H1 (cell line): ENCODE measurements at regions not wholly inside any gene's neighbourhood (a gene's known extent, or its start where the extent isn't known, plus 50 kb on each side); places are given as distances from the start of the nearest gene placed in this dataset.

ENCODE experiments used
- CTCF ChIA-PET: fragments of 300-600 bp; sonication (Branson Sonifier 250); formaldehyde crosslinking; loops from one replicate; lab custom pipeline; 2021; ENCODE audit not compliant: partially characterized antibody; lab: Charles Lee
- POLR2A ChIA-PET: fragments of 300-600 bp; sonication (Branson Sonifier 250); formaldehyde crosslinking; loops from one replicate; lab custom pipeline; 2021; ENCODE audit warnings: inconsistent platforms; ENCODE audit not compliant: partially characterized antibody; lab: Charles Lee
- DNase-seq, 2 experiments: peaks; one replicate each; pipeline versions ENCODE4 v3.0.0 to v3.0.0-alpha.2; 2010 to 2022; ENCODE audit warnings: low spot score in 2 of 2, low read depth in 1 of 2, mixed read lengths in 1 of 2
- FAIRE-seq: peaks from 2 replicates; lab custom pipeline; 2011; peaks lifted over from hg19 to GRCh38; lab: Jason Lieb, UNC
- H2AFZ ChIP-seq: 2 replicates; pipeline ENCODE4 v1.8.1; 2012; ENCODE audit warnings: low read length, inconsistent platforms
- H2AK5ac ChIP-seq: 2 replicates; pipeline ENCODE4 v1.6.1; 2013; ENCODE audit warnings: low read depth, low read length
- H2BK120ac ChIP-seq: replicated peaks from 2 replicates; pipeline ENCODE3; 2013; ENCODE audit warnings: low read depth, low read length, inconsistent platforms
- H2BK12ac ChIP-seq: 2 replicates; pipeline ENCODE4 v1.6.1; 2013; ENCODE audit warnings: low read depth, low read length
- H2BK15ac ChIP-seq: 2 replicates; pipeline ENCODE4 v1.6.1; 2013; ENCODE audit warnings: low read length
- H2BK20ac ChIP-seq: 2 replicates; pipeline ENCODE4 v1.6.1; 2013; ENCODE audit warnings: low read length
- H2BK5ac ChIP-seq: 2 replicates; pipeline ENCODE4 v1.6.1; 2013; ENCODE audit warnings: low read depth, low read length
- H3K14ac ChIP-seq: 2 replicates; pipeline ENCODE4 v1.6.1; 2013; ENCODE audit warnings: inconsistent platforms; ENCODE audit not compliant: insufficient read length
- H3K18ac ChIP-seq: 2 replicates; pipeline ENCODE4 v1.6.1; 2013; ENCODE audit warnings: low read length; ENCODE audit errors: extremely low read depth
- H3K23ac ChIP-seq: 2 replicates; pipeline ENCODE4 v1.6.1; 2013; ENCODE audit warnings: inconsistent platforms; ENCODE audit not compliant: insufficient read length
- H3K23me2 ChIP-seq: 2 replicates; pipeline ENCODE4 v1.6.1; 2013; ENCODE audit warnings: low read depth, low read length
- H3K27ac ChIP-seq: 2 replicates; pipeline ENCODE4 v1.6.1; 2011; ENCODE audit warnings: low read depth, low read length, inconsistent platforms
- H3K27me3 ChIP-seq, 4 experiments: replicated peaks in 1 of 4; 1 replicate in 1 of 4; 2 replicates in 3 of 4; pipeline versions ENCODE4 v1.6.1 to v1.8.1; 2011 to 2013; ENCODE audit warnings: low read length in 3 of 4, mild to moderate bottlenecking in 3 of 4, inconsistent platforms in 2 of 4, mixed read lengths in 2 of 4, moderate library complexity in 1 of 4; ENCODE audit not compliant: control insufficient read depth in 3 of 4, insufficient read depth in 3 of 4; ENCODE audit errors: extremely low read depth in 1 of 4
- H3K36me3 ChIP-seq, 4 experiments: 2 replicates each; pipeline versions ENCODE4 v1.6.1 to v1.8.1; 2011 to 2013; ENCODE audit warnings: mild to moderate bottlenecking in 4 of 4, low read length in 3 of 4, moderate library complexity in 2 of 4, control low read depth in 1 of 4, inconsistent platforms in 1 of 4; ENCODE audit not compliant: insufficient read depth in 4 of 4, control insufficient read depth in 2 of 4
- H3K4ac ChIP-seq: replicated peaks from 2 replicates; pipeline ENCODE3; 2013; ENCODE audit warnings: low read length, low read depth, mixed read lengths, inconsistent platforms; ENCODE audit not compliant: insufficient read length
- H3K4me1 ChIP-seq, 4 experiments: replicated peaks in 1 of 4; 1 replicate in 1 of 4; 2 replicates in 3 of 4; pipeline versions ENCODE4 v1.6.1 to v1.8.1; 2011 to 2013; ENCODE audit warnings: low read length in 3 of 4, inconsistent platforms in 2 of 4, mixed read lengths in 1 of 4; ENCODE audit not compliant: insufficient read depth in 4 of 4, control insufficient read depth in 3 of 4
- H3K4me2 ChIP-seq, 2 experiments: 2 replicates each; pipeline versions ENCODE4 v1.6.1 to v1.8.1; 2011 to 2013; ENCODE audit warnings: low read depth in 2 of 2, low read length in 2 of 2, control low read depth in 1 of 2, inconsistent platforms in 1 of 2, mild to moderate bottlenecking in 1 of 2; ENCODE audit not compliant: insufficient read depth in 1 of 2
- H3K4me3 ChIP-seq, 4 experiments: fragments of 200-600, 300-600 bp in 1 of 4; sonication (generic), shearing (Covaris generic), sonication (Bioruptor Twin) in 1 of 4; 2 replicates each; pipeline versions ENCODE4 v1.5.1 to v1.8.1; 2011 to 2016; ENCODE audit warnings: low read length in 4 of 4, low read depth in 3 of 4, control low read depth in 2 of 4, inconsistent platforms in 2 of 4, mild to moderate bottlenecking in 2 of 4, mixed read lengths in 1 of 4, moderate library complexity in 1 of 4; ENCODE audit not compliant: insufficient read depth in 2 of 4; ENCODE audit errors: extremely low read depth in 1 of 4
- H3K56ac ChIP-seq: replicated peaks from 2 replicates; pipeline ENCODE3; 2013; ENCODE audit warnings: low read depth, mild to moderate bottlenecking, mixed read lengths, low read length, inconsistent platforms; ENCODE audit not compliant: insufficient read length
- H3K79me1 ChIP-seq: 2 replicates; pipeline ENCODE4 v1.6.1; 2013; ENCODE audit warnings: low read depth, low read length, control low read depth
- H3K79me2 ChIP-seq, 2 experiments: 2 replicates each; pipeline versions ENCODE4 v1.6.1 to v1.8.1; 2012 to 2013; ENCODE audit warnings: low read length in 2 of 2, mild to moderate bottlenecking in 2 of 2, inconsistent platforms in 1 of 2; ENCODE audit not compliant: insufficient read depth in 2 of 2, control insufficient read depth in 1 of 2
- H3K9ac ChIP-seq, 4 experiments: replicated peaks in 1 of 4; 1 replicate in 1 of 4; 2 replicates in 3 of 4; pipeline versions ENCODE4 v1.6.1 to v1.8.1; 2011 to 2013; ENCODE audit warnings: low read depth in 3 of 4, low read length in 3 of 4, control low read depth in 2 of 4, mild to moderate bottlenecking in 2 of 4, moderate library complexity in 2 of 4, inconsistent platforms in 1 of 4; ENCODE audit errors: extremely low read depth in 1 of 4
- H3K9me3 ChIP-seq, 2 experiments: 2 replicates each; pipeline versions ENCODE4 v1.6.1 to v1.8.1; 2012 to 2013; ENCODE audit warnings: mild to moderate bottlenecking in 2 of 2, moderate library complexity in 2 of 2, control low read depth in 1 of 2, inconsistent platforms in 1 of 2, low read depth in 1 of 2, low read length in 1 of 2, mixed read lengths in 1 of 2; ENCODE audit not compliant: insufficient read depth in 2 of 2
- H4K20me1 ChIP-seq, 2 experiments: replicated peaks in 1 of 2; 2 replicates each; pipeline versions ENCODE3 to v1.8.1; 2011 to 2013; ENCODE audit warnings: inconsistent platforms in 2 of 2, low read length in 2 of 2, mild to moderate bottlenecking in 1 of 2; ENCODE audit not compliant: insufficient read depth in 2 of 2, control insufficient read depth in 1 of 2
- H4K5ac ChIP-seq: 2 replicates; pipeline ENCODE4 v1.6.1; 2013; ENCODE audit warnings: low read length, low read depth, mixed read lengths, inconsistent platforms; ENCODE audit not compliant: insufficient read length
- H4K8ac ChIP-seq: 2 replicates; pipeline ENCODE4 v1.8.0; 2013; ENCODE audit warnings: mild to moderate bottlenecking, moderate library complexity, low read length, inconsistent platforms; ENCODE audit not compliant: insufficient read depth; ENCODE audit errors: extremely low read depth
- H4K91ac ChIP-seq: replicated peaks from 2 replicates; pipeline ENCODE3; 2013; ENCODE audit warnings: low read length, mixed read lengths, inconsistent platforms; ENCODE audit not compliant: insufficient read length
- CHD2 ChIP-seq: IDR thresholded peaks from 2 replicates; pipeline ENCODE4 v1.6.1; 2012; ENCODE audit warnings: low read length, improper control_type of control experiment
- CTBP2 ChIP-seq: IDR thresholded peaks from 2 replicates; pipeline ENCODE4 v1.7.0; 2011; ENCODE audit warnings: borderline replicate concordance, mild to moderate bottlenecking, moderate library complexity, mixed read lengths, low read length; ENCODE audit not compliant: insufficient read depth, insufficient read length
- EP300 ChIP-seq, 2 experiments: IDR thresholded peaks; 1 replicate in 1 of 2; 2 replicates in 1 of 2; pipeline ENCODE4 v1.6.1; 2011 to 2012; ENCODE audit warnings: low read depth in 2 of 2, low read length in 2 of 2, mild to moderate bottlenecking in 2 of 2, borderline replicate concordance in 1 of 2, inconsistent platforms in 1 of 2, moderate library complexity in 1 of 2
- JUND ChIP-seq: IDR thresholded peaks from 2 replicates; pipeline ENCODE4 v1.6.1; 2011; ENCODE audit warnings: mild to moderate bottlenecking, improper control_type of control experiment, low read length
- KDM5A ChIP-seq: fragments of 200-600 bp; IDR thresholded peaks from 2 replicates; pipeline ENCODE4 v1.7.1; 2012; ENCODE audit warnings: mild to moderate bottlenecking, low read length, inconsistent platforms, mixed read lengths
- MAFK ChIP-seq: IDR thresholded peaks from 2 replicates; pipeline ENCODE4 v1.6.1; 2012; ENCODE audit warnings: low read depth, mild to moderate bottlenecking, improper control_type of control experiment, low read length
- RAD21 ChIP-seq, 2 experiments: IDR thresholded peaks in 1 of 2; conservative IDR thresholded peaks in 1 of 2; 2 replicates each; pipeline ENCODE4 v1.6.1; 2011; ENCODE audit warnings: low read depth in 2 of 2, low read length in 2 of 2, improper control_type of control experiment in 1 of 2, inconsistent platforms in 1 of 2, mild to moderate bottlenecking in 1 of 2, moderate library complexity in 1 of 2
- SIX5 ChIP-seq: IDR thresholded peaks from 2 replicates; pipeline ENCODE4 v1.6.1; 2011; ENCODE audit warnings: mild to moderate bottlenecking, low read depth, low read length
- TCF12 ChIP-seq: IDR thresholded peaks from 2 replicates; pipeline ENCODE4 v1.6.1; 2011; ENCODE audit warnings: low read depth, mild to moderate bottlenecking, low read length
- WGBS, 2 experiments: shearing (Covaris generic) in 1 of 2; methylation state at CpG; one replicate each; pipeline versions ENCODE4 v1.1.6 to v1.1.7; 2013 to 2015; ENCODE audit warnings: low lambda C conversion rate in 2 of 2, mixed read lengths in 2 of 2, inconsistent platforms in 1 of 2, low coverage in 1 of 2, missing lambda C conversion rate in 1 of 2; ENCODE audit not compliant: insufficient replicate concordance in 2 of 2, insufficient coverage in 1 of 2, insufficient read length in 1 of 2; ENCODE audit errors: extremely low coverage in 1 of 2, missing lambda C conversion rate in 1 of 2; 5-methylcytosine and 5-hydroxymethylcytosine counted together
- TF ChIP-seq, protein P1 (sequence below): IDR thresholded peaks from 2 replicates; pipeline ENCODE4 v1.6.1; 2012; ENCODE audit warnings: inconsistent platforms
- TF ChIP-seq, protein P2 (sequence below): IDR thresholded peaks from 2 replicates; pipeline ENCODE4 v1.6.1; 2012; ENCODE audit warnings: inconsistent platforms

DNA sequence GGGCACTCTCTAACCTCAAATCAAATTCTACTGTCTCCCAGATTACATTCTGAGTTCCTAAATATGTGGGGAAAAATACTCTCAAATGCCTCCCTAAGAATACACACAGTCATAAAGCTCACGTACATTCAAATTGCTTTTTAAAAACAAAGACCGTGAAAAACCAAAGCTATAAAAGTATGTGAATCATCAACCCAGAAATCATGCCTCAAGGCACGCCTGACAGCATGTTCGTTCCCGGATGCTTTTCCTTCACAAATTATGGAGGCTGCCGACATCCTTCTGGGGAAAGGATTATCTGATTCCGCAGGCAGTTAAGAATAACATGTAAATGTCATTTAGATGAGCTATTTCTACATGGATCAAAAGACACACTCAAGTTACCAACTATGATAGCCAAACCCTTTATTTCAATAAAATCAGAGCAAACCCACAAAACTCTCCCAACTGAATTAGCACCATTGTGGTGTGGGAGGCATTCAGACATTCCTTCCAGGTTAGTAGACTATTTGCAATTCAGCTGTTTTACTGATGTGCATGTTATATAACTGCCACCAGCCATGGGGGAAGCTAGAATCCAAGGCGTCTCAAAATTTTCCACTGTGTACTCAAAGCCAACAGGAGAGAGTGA is 398.2 kb upstream of the TRIB2 start:
- no peak overlapping the region for H2BK120ac ChIP-seq
- no peak overlapping the region for H3K14ac ChIP-seq
- H3K79me2 ChIP-seq, result no peaks in the 10 kb centered on the region
- H3K4me2 ChIP-seq, result no peak overlapping the region
- no peaks in the 10 kb centered on the region for H3K27me3 ChIP-seq
- H3K18ac ChIP-seq, result no peak overlapping the region
- WGBS, 2 experiments, result 93% methylated on average over 8 of the region's 8 CpGs; no CpG with 5 or more reads in 1 of the 2 experiments
- no peak for TF ChIP-seq JUND
- TF ChIP-seq TCF12, result no peak
- TF ChIP-seq KDM5A, result no peak
- TF ChIP-seq, protein P1, sequence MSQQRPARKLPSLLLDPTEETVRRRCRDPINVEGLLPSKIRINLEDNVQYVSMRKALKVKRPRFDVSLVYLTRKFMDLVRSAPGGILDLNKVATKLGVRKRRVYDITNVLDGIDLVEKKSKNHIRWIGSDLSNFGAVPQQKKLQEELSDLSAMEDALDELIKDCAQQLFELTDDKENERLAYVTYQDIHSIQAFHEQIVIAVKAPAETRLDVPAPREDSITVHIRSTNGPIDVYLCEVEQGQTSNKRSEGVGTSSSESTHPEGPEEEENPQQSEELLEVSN, result no peak
- no peak for TF ChIP-seq RAD21 (IDR thresholded peaks at IDR 0.05 in 1 of 2, conservative IDR thresholded peaks at IDR 0.05 in 1 of 2; ENCODE audit: low read depth in 2 of 2, low read length in 2 of 2)
- no peak for TF ChIP-seq EP300 (IDR thresholded peaks at IDR 0.05; ENCODE audit: borderline replicate concordance in 1 of 2, low read depth in 2 of 2, low read length in 2 of 2)
- no peak for TF ChIP-seq CHD2
- TF ChIP-seq SIX5, result no peak
- TF ChIP-seq CTBP2, result no peak
- TF ChIP-seq, protein P2, sequence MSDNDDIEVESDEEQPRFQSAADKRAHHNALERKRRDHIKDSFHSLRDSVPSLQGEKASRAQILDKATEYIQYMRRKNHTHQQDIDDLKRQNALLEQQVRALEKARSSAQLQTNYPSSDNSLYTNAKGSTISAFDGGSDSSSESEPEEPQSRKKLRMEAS, result no peak
- no peak for TF ChIP-seq MAFK
- no peak overlapping the region for H3K56ac ChIP-seq
- H4K8ac ChIP-seq, result no peak overlapping the region
- no peak overlapping the region for H3K27ac ChIP-seq
- CTCF ChIA-PET, result interaction anchor here (1.3 to 1.5 kb wide), 3 partner anchors 8 to 398 kb away, joined by 3 to 7 read pairs (median 4); partner anchors contain the start of gene TRIB2
- DNase-seq (no peak), FAIRE-seq (no peak)
- H4K91ac ChIP-seq, result no peak overlapping the region
- H3K9ac ChIP-seq, result no peak overlapping the region
- no peak overlapping the region for H2AFZ ChIP-seq
- H3K4me1 ChIP-seq, result peaks cover 1 to 10% (median 4%) of the 10 kb centered on the region in 4 experiments; a peak in 4 of 7 replicates
- no peaks in the 10 kb centered on the region for H4K20me1 ChIP-seq
- H3K23me2 ChIP-seq, result no peaks in the 10 kb centered on the region
- no peak overlapping the region for H2BK5ac ChIP-seq
- H3K4ac ChIP-seq, result no peak overlapping the region
- no peaks in the 10 kb centered on the region for H3K36me3 ChIP-seq
- no peak overlapping the region for H4K5ac ChIP-seq
- no peak overlapping the region for H2AK5ac ChIP-seq
- no peak overlapping the region for H2BK12ac ChIP-seq
- no peak overlapping the region for H2BK15ac ChIP-seq
- H2BK20ac ChIP-seq, result no peak overlapping the region
- no peaks in the 10 kb centered on the region for H3K9me3 ChIP-seq
- no peaks in the 10 kb centered on the region for H3K79me1 ChIP-seq
- H3K23ac ChIP-seq, result no peak overlapping the region
- POLR2A ChIA-PET, result no interaction called here
- no peak overlapping the region for H3K4me3 ChIP-seq
